HG02642 (cell line): ENCODE measurements at regions not wholly inside any gene's neighbourhood (a gene's known extent, or its start where the extent isn't known, plus 50 kb on each side); places are given as distances from the start of the nearest gene placed in this dataset.
"Not testable (repeated sequence)": the region's sequence is repeated elsewhere in the genome, so short reads cannot be mapped to it uniquely, and the experiment has no call there.

Experiments
- ATAC-seq: cut with Tn5 transposase; IDR thresholded peaks from one replicate; pipeline ENCODE4 v1.9.1; 2021; ENCODE audit warnings: mild to moderate bottlenecking; ENCODE audit not compliant: unreplicated experiment, poor library complexity

DNA sequence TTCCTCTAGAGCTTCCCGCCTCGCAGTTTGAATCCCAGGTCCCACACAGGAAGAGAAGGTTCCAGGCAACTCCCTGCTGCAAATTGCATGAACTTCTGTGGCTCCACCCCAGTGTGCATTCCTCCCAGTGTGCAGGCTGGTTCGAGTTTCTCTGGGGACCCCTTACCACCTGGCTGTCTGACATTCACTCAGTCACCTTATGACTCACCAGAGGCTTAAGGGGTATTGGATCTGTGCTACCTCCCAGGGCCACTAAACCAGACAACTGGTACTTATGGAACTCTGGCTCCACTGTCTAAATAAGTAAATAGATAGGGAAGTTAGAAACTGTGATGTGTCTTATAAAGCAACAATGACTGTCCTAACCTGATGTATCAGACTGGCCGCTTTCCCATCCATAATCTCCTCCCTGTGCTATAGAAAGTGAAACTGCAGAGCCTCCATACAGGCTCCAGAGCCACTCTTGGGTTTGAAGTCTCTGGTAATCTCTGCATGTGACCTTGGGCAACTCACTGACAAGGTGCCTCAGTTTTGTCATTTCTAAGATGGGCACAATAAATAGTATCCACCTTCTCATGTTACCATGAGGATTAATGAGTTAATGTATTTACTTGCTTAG, 720.6 kb downstream of the SEMA5A start:
- ATAC-seq = no peak

GRCh38 chr5:8826508-8826907, 719.4 kb downstream of the SEMA5A start:
- no peak for ATAC-seq

DNA sequence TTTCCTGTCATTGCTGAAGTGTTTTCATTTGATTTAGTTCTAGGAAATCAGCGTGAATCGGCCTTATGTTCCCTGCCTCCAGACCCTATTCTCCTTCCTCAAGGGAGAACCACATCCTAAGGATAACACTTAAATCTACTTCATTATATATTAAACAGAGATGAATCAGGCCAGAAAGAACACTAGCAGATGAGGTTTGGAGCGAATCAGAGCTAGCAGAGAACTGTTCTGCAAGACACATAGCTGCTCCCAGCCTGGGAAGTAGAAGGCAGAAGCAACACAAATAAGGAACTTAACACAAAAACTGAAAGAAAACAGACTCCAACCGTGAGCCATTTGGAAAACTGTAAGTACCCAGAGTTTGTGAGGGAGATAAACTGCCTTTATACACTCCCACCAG, 718.2 kb downstream of the SEMA5A start:
- no peak for ATAC-seq

- ATAC-seq = no peak
These were observed 717.1 kb downstream of the SEMA5A start for GRCh38 chr5:8828596-8829322.

- ATAC-seq = no peak
These were observed 716.4 kb downstream of the SEMA5A start for GRCh38 chr5:8829323-8830029.

- no peak for ATAC-seq
These were observed 714.6 kb downstream of the SEMA5A start for GRCh38 chr5:8831251-8831650.

GRCh38 chr5:8831854-8832253, 714.0 kb downstream of the SEMA5A start:
- no peak for ATAC-seq

GRCh38 chr5:8839361-8840055, 706.4 kb downstream of the SEMA5A start:
- ATAC-seq = no peak

DNA sequence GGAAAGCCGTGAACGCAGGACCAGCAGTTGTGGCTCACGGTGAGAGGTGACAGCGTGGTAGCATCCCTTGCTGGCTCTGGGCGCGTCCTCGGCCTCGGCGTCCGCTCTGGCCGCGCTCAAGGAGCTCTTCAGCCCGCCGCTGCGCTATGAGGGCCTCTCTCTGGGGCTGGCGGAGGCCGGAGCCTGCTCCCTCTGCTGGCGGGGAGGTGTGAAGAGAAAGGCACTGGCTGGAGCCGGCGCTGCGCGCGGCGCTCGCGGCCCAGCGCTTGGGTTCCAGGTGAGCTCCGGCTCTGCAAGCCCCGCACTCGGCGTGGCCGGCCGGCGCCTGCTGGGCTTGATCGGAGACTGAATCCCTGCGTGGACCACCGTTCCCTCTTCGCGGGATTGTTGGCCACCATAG, 705.6 kb downstream of the SEMA5A start:
- ATAC-seq = no peak

DNA sequence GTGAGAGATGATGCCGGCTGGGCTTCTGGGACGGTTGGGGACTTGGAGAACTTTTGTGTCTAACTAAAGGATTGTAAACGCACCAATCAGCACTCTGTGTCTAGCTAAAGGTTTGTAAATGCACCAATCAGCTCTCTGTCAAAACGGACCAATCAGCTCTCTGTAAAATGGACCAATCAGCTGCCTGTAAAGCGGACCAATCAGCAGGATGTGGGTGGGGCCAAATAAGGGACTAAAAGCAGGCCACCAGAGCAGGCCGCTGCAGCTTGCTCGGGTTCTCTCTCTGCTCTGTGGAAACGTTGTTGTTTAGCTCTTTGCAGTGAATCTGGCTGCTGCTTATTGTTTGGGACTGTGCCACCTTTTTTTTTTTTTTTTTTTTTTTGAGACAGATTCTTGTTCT, 705.1 kb downstream of the SEMA5A start:
- ATAC-seq = not testable (repeated sequence)

- ATAC-seq = no peak
These were observed 702.8 kb downstream of the SEMA5A start for GRCh38 chr5:8842971-8843551.

DNA sequence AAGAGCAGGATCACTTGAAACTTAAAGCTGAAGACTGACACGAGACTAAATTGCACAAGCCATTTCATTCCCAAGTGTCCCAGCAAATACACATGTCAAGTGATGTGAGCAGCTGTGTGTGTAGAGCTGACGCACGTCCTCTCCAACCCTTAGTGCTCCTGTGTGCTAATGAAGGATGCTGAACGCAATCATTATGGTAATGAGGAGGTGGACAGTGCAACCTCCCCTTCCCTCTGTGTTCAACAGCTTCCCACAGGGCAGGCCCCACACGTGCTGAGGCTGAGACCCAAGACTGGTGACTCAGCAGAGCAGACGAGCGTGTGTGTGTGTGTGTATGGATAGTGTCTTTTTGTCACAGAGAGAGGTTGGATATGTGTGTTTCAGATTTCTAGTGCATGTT, 702.1 kb downstream of the SEMA5A start:
- no peak for ATAC-seq

DNA sequence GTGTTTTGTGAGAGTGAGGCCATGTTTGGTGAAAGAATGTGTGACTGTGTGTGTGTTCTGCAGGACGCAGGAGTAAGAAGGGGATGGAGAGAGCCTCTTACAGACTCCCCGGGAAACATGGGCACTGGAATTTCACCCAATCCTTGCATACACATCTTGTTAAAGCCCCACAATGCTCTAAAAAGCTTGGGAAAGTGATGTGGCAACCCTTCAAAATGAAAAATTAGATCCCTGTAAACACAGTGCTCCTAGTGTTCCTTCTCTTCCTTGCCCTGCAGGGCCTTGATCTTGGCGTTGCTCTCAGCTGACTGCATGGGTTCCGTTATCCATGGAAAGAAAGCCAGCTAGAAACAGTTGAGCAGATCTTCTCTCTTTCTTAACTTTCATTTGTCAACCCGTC, 701.7 kb downstream of the SEMA5A start:
- no peak for ATAC-seq

DNA sequence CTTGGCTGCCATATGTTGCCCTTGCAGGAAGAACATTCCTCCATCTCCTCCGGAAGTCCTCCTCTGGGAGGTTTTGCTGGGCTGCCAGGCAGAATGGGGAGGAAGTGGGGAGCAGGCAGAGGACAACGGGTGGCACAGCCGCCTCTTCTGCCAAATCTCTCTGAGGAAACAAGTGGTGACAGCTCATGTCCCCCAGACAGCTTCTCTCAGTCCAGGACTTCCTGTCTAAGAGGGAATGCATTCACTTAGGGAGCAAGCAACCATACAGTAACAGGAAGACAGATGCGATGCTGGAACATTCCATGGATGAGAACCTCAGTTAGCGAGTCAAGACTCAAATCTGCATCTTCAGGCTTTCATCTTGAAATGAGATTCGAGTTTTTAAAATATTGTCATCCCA, 701.0 kb downstream of the SEMA5A start:
- ATAC-seq = no peak

DNA sequence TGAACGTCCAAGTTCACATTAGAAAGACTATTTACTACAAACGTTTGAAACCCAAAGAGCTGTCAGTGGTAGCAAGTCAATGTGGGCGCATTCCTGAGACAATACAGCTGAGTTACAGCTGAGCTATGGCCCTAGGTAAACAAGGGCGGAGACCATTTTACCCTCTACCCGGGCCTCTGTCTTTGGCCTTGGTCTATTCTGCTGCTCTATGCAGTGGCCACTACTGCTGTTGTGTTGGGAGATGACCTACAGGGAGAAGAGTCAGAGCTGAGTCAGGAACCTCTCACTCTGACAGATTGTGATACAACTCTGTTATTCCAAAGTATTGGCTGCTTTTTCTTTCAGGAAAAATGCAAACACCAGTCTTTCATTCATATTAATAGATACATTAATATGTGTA, 700.6 kb downstream of the SEMA5A start:
- ATAC-seq = no peak

DNA sequence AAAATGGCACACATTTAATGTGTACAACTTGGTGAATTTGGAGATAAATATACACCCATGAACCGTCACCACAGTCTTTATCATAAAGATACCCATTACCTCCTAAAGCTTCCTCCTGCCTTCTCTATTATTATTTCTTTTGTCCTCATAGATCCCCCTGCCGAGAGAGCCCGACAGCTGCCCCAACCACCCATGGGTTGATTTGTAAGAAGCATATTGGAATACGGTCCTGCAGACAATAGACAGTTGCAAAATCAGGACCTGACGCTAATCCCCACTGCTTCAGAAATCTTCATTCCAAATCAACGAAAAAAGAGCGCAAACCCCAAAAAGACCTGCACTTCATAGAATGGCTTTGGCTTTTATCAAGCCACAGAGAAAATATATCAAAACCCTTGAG, 697.5 kb downstream of the SEMA5A start:
- ATAC-seq = no peak

- no peak for ATAC-seq
These were observed 696.8 kb downstream of the SEMA5A start for GRCh38 chr5:8848997-8849594.

DNA sequence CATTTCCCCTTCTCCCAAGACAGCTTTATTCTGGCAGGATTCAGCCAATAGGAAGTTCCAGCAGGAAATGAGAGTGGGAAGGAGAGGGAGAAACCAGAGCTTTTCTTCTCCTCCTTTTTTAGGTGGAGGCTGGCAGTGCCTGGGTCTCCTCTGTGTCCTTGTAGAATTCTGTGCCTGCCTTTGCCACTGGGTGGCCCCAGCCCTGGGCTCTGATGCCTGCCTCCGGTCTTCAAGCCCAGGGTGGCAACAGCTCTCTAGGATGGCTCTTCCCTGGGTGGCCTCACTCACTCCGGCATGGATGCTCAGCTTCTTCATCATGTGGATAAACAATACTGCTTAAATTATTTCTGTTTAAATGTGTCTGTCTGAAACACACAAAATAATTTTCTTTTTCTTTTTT, 694.8 kb downstream of the SEMA5A start:
- no peak for ATAC-seq

GRCh38 chr5:8857051-8857450, 688.8 kb downstream of the SEMA5A start:
- no peak for ATAC-seq

DNA sequence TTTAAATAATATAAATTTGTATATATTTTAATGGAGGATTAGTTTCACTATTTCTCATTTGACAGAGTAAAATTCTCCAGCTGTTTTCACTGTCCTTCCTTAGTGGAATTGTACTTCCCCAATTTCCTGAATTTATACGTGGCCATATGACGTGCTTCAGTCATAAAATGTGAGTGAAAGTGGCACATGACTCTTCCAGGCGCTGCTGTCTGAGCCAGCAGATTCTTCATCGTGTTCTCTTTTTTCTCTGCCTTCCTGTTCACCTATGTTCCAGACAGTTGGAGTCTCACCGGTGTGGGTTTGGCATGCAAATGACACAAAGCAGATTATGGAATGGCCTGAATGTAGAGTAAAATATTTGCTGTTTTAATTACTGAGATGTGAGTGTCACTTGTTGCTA, 684.1 kb downstream of the SEMA5A start:
- ATAC-seq = no peak
